CD14-positive monocyte (primary cell): ENCODE measurements at regions not wholly inside any gene's neighbourhood (a gene's known extent, or its start where the extent isn't known, plus 50 kb on each side); places are given as distances from the start of the nearest gene placed in this dataset.

Experiments
- DNase-seq, 3 donors: peaks; one replicate each; pipeline ENCODE4 v3.0.0-alpha.2; 2011 to 2022
- H2AFZ ChIP-seq: 2 replicates; pipeline ENCODE4 v1.6.0; 2012; ENCODE audit warnings: mild to moderate bottlenecking, low read depth, low read length, inconsistent platforms; ENCODE audit not compliant: insufficient read depth, poor library complexity, severe bottlenecking
- H3K27ac ChIP-seq, 2 donors: 1 replicate in 1 of 2; 2 replicates in 1 of 2; pipeline ENCODE4 v1.5.1; 2012 to 2013; ENCODE audit warnings: low read length in 2 of 2, control low read depth in 1 of 2, inconsistent platforms in 1 of 2, low read depth in 1 of 2, mild to moderate bottlenecking in 1 of 2
- H3K27me3 ChIP-seq, 2 donors: one replicate each; pipeline versions ENCODE4 v1.6.0 to v1.6.1; 2011 to 2013; ENCODE audit warnings: low read length in 2 of 2; ENCODE audit not compliant: control insufficient read depth in 2 of 2, insufficient read depth in 2 of 2
- H3K36me3 ChIP-seq, 2 donors: replicated peaks in 1 of 2; 1 replicate in 1 of 2; 2 replicates in 1 of 2; pipeline versions ENCODE4 v1.5.1 to v1.6.1; 2012 to 2013; ENCODE audit warnings: low read length in 2 of 2, control low read depth in 1 of 2, inconsistent platforms in 1 of 2, mild to moderate bottlenecking in 1 of 2; ENCODE audit not compliant: insufficient read depth in 2 of 2, control insufficient read depth in 1 of 2
- H3K4me1 ChIP-seq, 2 donors: 1 replicate in 1 of 2; 2 replicates in 1 of 2; pipeline versions ENCODE4 v1.5.1 to v1.6.1; 2012 to 2013; ENCODE audit warnings: low read length in 2 of 2, control low read depth in 1 of 2, inconsistent platforms in 1 of 2, mild to moderate bottlenecking in 1 of 2, moderate library complexity in 1 of 2; ENCODE audit not compliant: insufficient read depth in 2 of 2, control insufficient read depth in 1 of 2
- H3K4me2 ChIP-seq: replicated peaks from 2 replicates; pipeline ENCODE3; 2012; ENCODE audit warnings: low read length, moderate library complexity, mild to moderate bottlenecking; ENCODE audit not compliant: poor library complexity, severe bottlenecking; ENCODE audit errors: extremely low read depth
- H3K4me3 ChIP-seq, 3 experiments: fragments of 200-600 bp in 1 of 3; sonication (generic) in 1 of 3; replicated peaks in 1 of 3; 1 replicate in 2 of 3; 2 replicates in 1 of 3; pipeline ENCODE4 v1.5.1; 2011 to 2013; ENCODE audit warnings: low read length in 3 of 3, mild to moderate bottlenecking in 3 of 3, control low read depth in 2 of 3, low read depth in 2 of 3, inconsistent platforms in 1 of 3, moderate library complexity in 1 of 3
- H3K79me2 ChIP-seq: 2 replicates; pipeline ENCODE4 v1.6.0; 2012; ENCODE audit warnings: mild to moderate bottlenecking, control low read depth, inconsistent platforms, low read length, moderate library complexity; ENCODE audit not compliant: insufficient read depth
- H3K9ac ChIP-seq: 2 replicates; pipeline ENCODE4 v1.6.0; 2017; ENCODE audit warnings: low read length, mild to moderate bottlenecking; ENCODE audit not compliant: insufficient read depth, poor library complexity, severe bottlenecking
- H3K9me3 ChIP-seq, 2 donors: replicated peaks in 1 of 2; 1 replicate in 1 of 2; 2 replicates in 1 of 2; pipeline versions ENCODE4 v1.5.1 to v1.6.1; 2012 to 2013; ENCODE audit warnings: low read length in 2 of 2, control low read depth in 1 of 2; ENCODE audit not compliant: control insufficient read depth in 1 of 2, insufficient read depth in 1 of 2
- H4K20me1 ChIP-seq: 2 replicates; pipeline ENCODE4 v1.6.0; 2012; ENCODE audit warnings: mild to moderate bottlenecking, low read length, control low read depth, moderate library complexity; ENCODE audit not compliant: insufficient read depth
- H3K27ac Mint-ChIP-seq, 7 donors: one replicate each; pipeline ENCODE4 v1.8.0; 2020; ENCODE audit warnings: mild to moderate bottlenecking in 7 of 7, mixed read lengths in 7 of 7, moderate library complexity in 6 of 7, inconsistent platforms in 2 of 7
- H3K27me3 Mint-ChIP-seq, 3 donors: one replicate each; pipeline ENCODE4 v1.8.0; 2021 to 2022; ENCODE audit warnings: low read depth in 3 of 3, mild to moderate bottlenecking in 3 of 3, mixed read lengths in 3 of 3, moderate library complexity in 3 of 3, inconsistent platforms in 1 of 3
- H3K36me3 Mint-ChIP-seq, 2 donors: one replicate each; pipeline ENCODE4 v1.8.0; 2020; ENCODE audit warnings: mixed read lengths in 2 of 2, inconsistent platforms in 1 of 2, mild to moderate bottlenecking in 1 of 2
- H3K4me1 Mint-ChIP-seq: one replicate; pipeline ENCODE4 v1.8.0; 2020; ENCODE audit warnings: mild to moderate bottlenecking, mixed read lengths
- H3K4me3 Mint-ChIP-seq, 2 donors: one replicate each; pipeline ENCODE4 v1.8.0; 2020; ENCODE audit warnings: mild to moderate bottlenecking in 2 of 2, mixed read lengths in 2 of 2, moderate library complexity in 1 of 2
- H3K9me3 Mint-ChIP-seq, 7 donors: one replicate each; pipeline ENCODE4 v1.8.0; 2020 to 2022; ENCODE audit warnings: mixed read lengths in 7 of 7, mild to moderate bottlenecking in 6 of 7, moderate library complexity in 6 of 7, inconsistent platforms in 2 of 7
- WGBS: methylation state at CpG from one replicate; pipeline ENCODE4 v1.1.5; 2013; ENCODE audit warnings: missing lambda C conversion rate; ENCODE audit not compliant: insufficient coverage; 5-methylcytosine and 5-hydroxymethylcytosine counted together
- intact Hi-C, 2 donors: fragments of 100-400 bp; cut with micrococcal nuclease; formaldehyde crosslinking; loops; one replicate each; pipeline versions ENCODE4 v1.15.0 to v1.15.1; 2023
- TF ChIP-seq, protein P1 (sequence below): fragments of 200-600 bp; IDR thresholded peaks from one replicate; pipeline ENCODE4 v1.8.0; 2022; ENCODE audit warnings: antibody characterized with exemption, mild to moderate bottlenecking

DNA sequence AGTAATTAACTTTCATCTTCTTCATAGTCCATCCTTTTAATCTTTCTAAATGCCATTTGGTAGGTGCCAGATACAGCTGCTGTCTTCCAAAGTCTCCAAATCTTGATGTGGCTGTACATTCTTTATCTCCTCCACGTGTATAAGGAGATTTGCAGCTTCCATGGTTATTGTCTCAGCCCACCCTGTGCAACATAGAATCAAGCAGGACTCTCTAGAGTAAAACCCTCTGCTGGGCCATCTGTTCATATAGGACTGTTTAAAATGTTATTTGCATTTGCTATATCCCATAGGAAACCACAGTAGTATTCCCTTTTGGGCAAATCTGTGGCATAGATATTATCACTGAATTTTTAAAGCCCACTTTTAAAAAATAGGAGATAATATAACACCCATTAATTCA, 527.2 kb upstream of the EPHA5 start:
- H3K9me3 Mint-ChIP-seq: no peaks in the 10 kb centered on the region
- H3K9me3 ChIP-seq: no peaks in the 10 kb centered on the region
- peaks cover 0 to 2% (median 0%) of the 10 kb centered on the region in 3 donors for H3K27me3 Mint-ChIP-seq
- H3K27me3 ChIP-seq: no peaks in the 10 kb centered on the region
- no peak for DNase-seq
- no peak overlapping the region for H3K9ac ChIP-seq
- TF ChIP-seq, protein P1, sequence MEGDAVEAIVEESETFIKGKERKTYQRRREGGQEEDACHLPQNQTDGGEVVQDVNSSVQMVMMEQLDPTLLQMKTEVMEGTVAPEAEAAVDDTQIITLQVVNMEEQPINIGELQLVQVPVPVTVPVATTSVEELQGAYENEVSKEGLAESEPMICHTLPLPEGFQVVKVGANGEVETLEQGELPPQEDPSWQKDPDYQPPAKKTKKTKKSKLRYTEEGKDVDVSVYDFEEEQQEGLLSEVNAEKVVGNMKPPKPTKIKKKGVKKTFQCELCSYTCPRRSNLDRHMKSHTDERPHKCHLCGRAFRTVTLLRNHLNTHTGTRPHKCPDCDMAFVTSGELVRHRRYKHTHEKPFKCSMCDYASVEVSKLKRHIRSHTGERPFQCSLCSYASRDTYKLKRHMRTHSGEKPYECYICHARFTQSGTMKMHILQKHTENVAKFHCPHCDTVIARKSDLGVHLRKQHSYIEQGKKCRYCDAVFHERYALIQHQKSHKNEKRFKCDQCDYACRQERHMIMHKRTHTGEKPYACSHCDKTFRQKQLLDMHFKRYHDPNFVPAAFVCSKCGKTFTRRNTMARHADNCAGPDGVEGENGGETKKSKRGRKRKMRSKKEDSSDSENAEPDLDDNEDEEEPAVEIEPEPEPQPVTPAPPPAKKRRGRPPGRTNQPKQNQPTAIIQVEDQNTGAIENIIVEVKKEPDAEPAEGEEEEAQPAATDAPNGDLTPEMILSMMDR: no peak
- no peaks in the 10 kb centered on the region for H3K36me3 Mint-ChIP-seq
- no peak overlapping the region for H3K27ac ChIP-seq
- no peak overlapping the region for H3K27ac Mint-ChIP-seq
- H3K4me3 Mint-ChIP-seq: no peak overlapping the region
- intact Hi-C loops: no loop called here
- H4K20me1 ChIP-seq: no peaks in the 10 kb centered on the region
- no peak overlapping the region for H2AFZ ChIP-seq
- no CpG with 5 or more reads among the region's 1 CpG for WGBS
- H3K36me3 ChIP-seq: no peaks in the 10 kb centered on the region
- H3K4me3 ChIP-seq: no peak overlapping the region
- H3K4me1 ChIP-seq: no peaks in the 10 kb centered on the region
- H3K79me2 ChIP-seq: no peaks in the 10 kb centered on the region
- no peaks in the 10 kb centered on the region for H3K4me1 Mint-ChIP-seq
- no peak overlapping the region for H3K4me2 ChIP-seq

DNA sequence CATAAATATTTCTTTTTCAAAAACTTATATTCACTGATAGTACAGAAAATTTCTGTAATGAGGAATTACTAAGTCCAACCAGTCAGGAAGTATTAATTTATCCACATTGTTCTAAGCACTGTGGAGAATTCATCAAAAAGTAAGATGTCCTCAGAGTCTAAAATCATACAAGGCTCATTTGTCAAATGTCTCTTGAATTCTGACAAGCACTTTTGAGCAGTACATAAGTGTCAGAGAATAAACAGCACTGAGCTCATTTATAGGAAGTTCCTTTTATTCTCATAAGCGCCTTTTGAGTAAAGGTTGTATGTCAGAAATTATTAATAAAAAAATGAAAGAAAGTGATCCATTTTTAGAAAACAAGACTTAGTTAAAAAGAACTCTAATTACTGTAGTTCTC, 523.2 kb upstream of the EPHA5 start:
- H3K4me3 Mint-ChIP-seq: no peak overlapping the region

More for the DNA sequence above, 523.2 kb upstream of the EPHA5 start:
- Histone ChIP-seq H3K9ac (no peak overlapping the region), H3K27me3 (no peaks in the 10 kb centered on the region), H3K27ac (no peak overlapping the region), H3K79me2 (no peaks in the 10 kb centered on the region), H2AFZ (no peak overlapping the region), H3K9me3 (no peaks in the 10 kb centered on the region), H3K4me2 (no peak overlapping the region), H3K36me3 (no peaks in the 10 kb centered on the region), H3K4me1 (no peaks in the 10 kb centered on the region), H3K4me3 (no peak overlapping the region), H4K20me1 (no peaks in the 10 kb centered on the region)
- intact Hi-C loops: no loop called here
- H3K36me3 Mint-ChIP-seq: no peaks in the 10 kb centered on the region
- no peaks in the 10 kb centered on the region for H3K9me3 Mint-ChIP-seq
- H3K27ac Mint-ChIP-seq: no peak overlapping the region
- WGBS: no CpG with 5 or more reads among the region's 1 CpG
- H3K4me1 Mint-ChIP-seq: no peaks in the 10 kb centered on the region
- no peaks in the 10 kb centered on the region for H3K27me3 Mint-ChIP-seq
- DNase-seq: no peak
- TF ChIP-seq, protein P1: no peak
